DOHH2 (cell line): ENCODE measurements at regions not wholly inside any gene's neighbourhood (a gene's known extent, or its start where the extent isn't known, plus 50 kb on each side); places are given as distances from the start of the nearest gene placed in this dataset.
A peak's percentile ranks its signal among the peaks of the same experiment; 100 is the strongest.

Source experiments
- CTCF ChIP-seq: fragments of 200-600 bp; sonication (generic); IDR thresholded peaks from one replicate; pipeline ENCODE4 v1.5.1; 2014; ENCODE audit warnings: antibody characterized with exemption, mild to moderate bottlenecking, low read depth, low read length; ENCODE audit not compliant: poor library complexity, severe bottlenecking
- EZH2phosphoT487 ChIP-seq: fragments of 200-600 bp; sonication (generic); IDR thresholded peaks from 2 replicates; pipeline ENCODE4 v1.6.1; 2017; ENCODE audit warnings: borderline replicate concordance, mild to moderate bottlenecking, antibody characterized with exemption, low read length, moderate library complexity, mixed read lengths

- TF ChIP-seq CTCF (peak; percentile 83), EZH2phosphoT487 (no peak)
These were observed 56.3 kb upstream of the MDFIC start for GRCh38 chr7:114865564-114865963.
